CD4-positive, alpha-beta T cell treated with Interleukin-1 beta for 1 hour (primary cell): ENCODE measurements at regions not wholly inside any gene's neighbourhood (a gene's known extent, or its start where the extent isn't known, plus 50 kb on each side); places are given as distances from the start of the nearest gene placed in this dataset.
"Not testable (repeated sequence)": the region's sequence is repeated elsewhere in the genome, so short reads cannot be mapped to it uniquely, and the experiment has no call there.

ENCODE experiments used
- DNase-seq, 2 donors: peaks; one replicate each; pipeline ENCODE4 v3.0.0-alpha.2; 2020 to 2022

GRCh38 chr13:83722443-83722842 is 159.8 kb downstream of the SLITRK1 start:
- DNase-seq: no peak

DNA sequence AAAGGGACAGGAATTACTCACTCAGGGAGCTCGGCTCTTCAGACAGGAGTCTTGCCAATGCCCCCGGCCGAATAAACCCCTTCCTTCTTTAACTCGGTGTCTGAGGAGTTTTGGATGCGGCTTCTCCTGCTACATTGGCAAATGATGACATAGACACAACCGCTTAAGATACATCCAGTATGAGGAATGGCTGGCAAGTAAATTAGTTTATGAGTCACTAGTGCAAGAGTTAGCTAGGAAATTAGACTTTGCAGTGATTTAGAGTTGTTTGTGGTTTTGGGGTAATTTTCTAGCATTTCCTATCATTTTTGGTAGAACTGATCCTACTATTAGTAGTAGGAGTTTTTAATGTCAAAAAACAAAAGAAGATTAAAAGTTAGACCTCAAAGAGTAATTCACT is 166.2 kb downstream of the SLITRK1 start:
- no peak for DNase-seq

GRCh38 chr13:83714236-83714635 is 168.0 kb downstream of the SLITRK1 start:
- DNase-seq: no peak

DNA sequence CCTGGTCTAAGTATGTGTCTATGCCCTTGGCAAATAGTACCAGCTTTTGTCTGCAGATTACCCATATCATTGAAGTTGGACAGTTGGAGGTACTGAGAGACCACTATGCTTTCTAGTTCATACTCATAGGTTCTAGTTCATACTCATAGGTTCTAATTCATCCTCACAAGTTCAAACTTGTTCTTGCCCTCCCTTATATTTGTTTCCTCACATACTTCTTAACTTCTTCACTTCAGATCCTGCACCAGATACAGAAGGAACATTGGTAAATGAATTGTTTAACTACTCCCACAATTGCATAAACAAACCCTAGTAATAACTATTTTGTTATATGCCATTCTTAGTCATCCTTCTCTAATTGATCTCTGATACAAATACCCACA is 172.2 kb downstream of the SLITRK1 start:
- DNase-seq: no peak

GRCh38 chr13:83709426-83710132 is 172.7 kb downstream of the SLITRK1 start:
- DNase-seq: no peak

- DNase-seq: no peak
These were observed 180.3 kb downstream of the SLITRK1 start for GRCh38 chr13:83702021-83702420.

DNA sequence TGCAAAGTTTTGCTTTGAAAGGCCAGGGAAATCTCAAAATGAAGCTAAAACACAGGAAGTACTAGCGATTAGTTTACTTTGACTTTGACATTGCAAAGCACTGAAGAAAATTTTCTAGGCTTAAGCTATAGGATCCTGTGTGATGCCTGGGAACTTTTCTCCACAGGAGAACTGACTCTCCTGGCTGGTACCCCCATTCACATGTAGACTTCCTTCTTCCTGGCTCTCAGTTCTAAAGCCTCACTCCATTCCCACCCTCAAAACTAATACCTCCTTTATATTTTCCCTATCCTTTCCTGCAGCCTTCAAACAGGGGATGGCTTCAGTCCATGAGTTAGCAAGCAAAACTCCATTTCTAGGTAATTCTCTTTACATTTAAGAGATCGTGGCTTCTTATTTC is 189.5 kb downstream of the SLITRK1 start:
- no peak for DNase-seq

GRCh38 chr13:83691966-83692365 is 190.3 kb downstream of the SLITRK1 start:
- no peak for DNase-seq

- DNase-seq: no peak
These were observed 200.7 kb downstream of the SLITRK1 start for GRCh38 chr13:83681547-83681946.

DNA sequence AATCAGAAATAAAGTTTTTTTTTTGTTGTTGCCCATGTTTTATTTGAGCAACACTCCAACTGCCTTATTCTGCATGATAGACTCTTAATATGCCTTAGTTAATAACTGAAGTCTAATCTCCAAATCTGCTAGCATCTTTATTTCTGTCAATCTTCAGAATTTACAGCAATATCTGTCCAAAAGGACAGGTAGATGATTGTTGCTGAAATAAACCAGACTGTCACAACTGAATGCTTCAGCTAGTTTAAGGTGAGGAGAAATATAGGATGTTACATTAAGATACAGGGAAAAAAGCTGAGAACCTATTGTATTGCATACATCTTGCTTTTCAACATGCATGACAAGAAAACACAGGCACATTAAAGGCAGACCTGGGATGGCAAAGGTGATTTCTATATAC is 204.3 kb downstream of the SLITRK1 start:
- no peak for DNase-seq

GRCh38 chr13:83672612-83673011 is 209.7 kb downstream of the SLITRK1 start:
- no peak for DNase-seq

GRCh38 chr13:83667606-83668005 is 214.7 kb downstream of the SLITRK1 start:
- DNase-seq: no peak

DNA sequence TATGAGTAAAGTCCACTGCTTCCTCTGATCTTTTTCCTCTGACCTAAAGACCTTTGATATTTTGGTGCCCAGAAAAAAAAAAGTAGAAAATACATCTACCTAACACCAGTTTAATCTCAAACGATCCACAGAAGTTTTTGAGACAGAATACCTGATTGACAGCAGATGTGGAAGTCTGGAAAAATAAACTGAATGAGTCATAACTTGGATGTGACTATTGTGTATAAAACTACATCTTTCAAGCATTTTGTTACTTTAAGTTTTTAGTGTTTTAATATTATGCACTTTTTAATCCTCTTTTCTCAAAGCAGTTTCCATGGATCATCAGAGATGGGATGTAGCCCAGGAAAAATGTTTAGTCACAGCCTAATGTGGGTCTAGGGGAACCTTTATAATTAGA is 216.1 kb downstream of the SLITRK1 start:
- DNase-seq: no peak

DNA sequence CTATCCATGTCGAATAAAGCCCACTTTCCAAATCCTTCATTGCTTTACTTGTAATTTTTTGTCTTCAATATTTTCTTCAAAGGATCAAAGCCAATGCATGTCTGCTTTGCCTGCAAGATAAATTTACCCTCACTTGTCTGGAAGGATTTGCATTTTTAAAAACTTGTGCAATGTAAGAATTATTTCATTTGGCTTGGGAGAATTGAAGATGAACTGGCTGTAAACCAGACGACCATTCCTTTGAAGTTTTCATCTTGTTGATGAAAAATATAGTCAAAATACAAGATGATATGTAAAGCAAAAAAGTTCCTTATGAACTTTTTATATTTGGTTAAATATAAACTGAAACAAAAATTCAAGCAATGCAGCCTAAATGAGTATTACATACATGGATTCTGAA is 225.0 kb downstream of the SLITRK1 start:
- DNase-seq: no peak

DNA sequence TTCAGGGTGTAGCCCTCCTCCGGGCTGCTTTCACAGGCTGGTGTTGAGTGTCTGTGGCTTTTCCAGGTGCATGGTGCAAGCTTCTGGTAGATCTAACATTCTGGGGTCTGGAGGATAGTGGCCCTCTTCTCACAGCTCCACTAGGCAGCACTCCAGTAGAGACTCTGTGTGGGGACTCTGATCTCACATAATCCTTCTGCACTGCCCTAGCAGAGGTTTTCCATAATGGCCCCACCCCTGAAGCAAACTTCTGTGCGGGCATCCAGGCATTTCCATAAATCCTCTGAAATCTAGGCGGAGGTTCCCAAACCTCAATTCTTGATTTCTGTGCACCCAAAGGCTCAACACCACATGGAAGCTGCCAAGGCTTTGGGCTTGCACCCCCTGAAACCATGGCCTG is 239.7 kb downstream of the SLITRK1 start:
- DNase-seq: not testable (repeated sequence)

DNA sequence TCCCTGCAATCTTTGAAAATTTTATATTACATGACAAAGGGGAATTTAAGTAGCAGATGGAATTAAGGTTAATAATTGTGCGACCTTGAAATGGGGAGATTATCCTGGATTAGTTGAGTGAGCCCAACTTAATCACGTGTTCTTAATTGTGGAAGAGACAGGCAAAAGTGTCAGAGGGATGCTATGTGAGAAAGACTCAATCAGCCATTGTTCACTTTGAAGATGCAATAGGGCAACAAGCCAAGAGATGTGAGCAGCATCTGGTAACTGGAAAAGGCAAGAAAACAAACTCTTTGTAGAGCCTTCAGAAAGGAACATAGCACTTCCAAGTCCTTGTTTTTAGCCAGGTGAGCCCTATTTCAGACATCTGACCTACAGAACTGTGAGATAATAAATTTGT is 247.7 kb downstream of the SLITRK1 start:
- no peak for DNase-seq

GRCh38 chr13:83633746-83634145 is 248.5 kb downstream of the SLITRK1 start:
- no peak for DNase-seq

DNA sequence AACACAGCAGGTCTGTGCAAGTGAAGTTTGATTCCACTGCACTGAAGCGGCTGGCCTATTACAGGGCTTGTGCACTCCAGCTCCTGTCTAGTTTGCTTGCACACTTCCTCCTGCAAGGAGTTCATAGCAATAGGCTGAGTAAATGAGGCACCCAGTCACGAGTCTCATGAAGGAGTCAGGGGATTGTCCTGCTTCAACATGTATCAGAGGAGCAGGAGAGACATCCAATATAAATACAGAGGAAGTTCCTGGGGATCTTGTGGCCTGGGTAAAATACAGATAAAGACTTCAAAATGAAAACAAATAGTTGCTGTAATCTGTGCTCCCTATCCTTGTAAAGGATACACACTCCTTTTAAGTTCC is 259.9 kb downstream of the SLITRK1 start:
- DNase-seq: no peak

GRCh38 chr13:83621765-83622421 is 260.4 kb downstream of the SLITRK1 start:
- DNase-seq: no peak

DNA sequence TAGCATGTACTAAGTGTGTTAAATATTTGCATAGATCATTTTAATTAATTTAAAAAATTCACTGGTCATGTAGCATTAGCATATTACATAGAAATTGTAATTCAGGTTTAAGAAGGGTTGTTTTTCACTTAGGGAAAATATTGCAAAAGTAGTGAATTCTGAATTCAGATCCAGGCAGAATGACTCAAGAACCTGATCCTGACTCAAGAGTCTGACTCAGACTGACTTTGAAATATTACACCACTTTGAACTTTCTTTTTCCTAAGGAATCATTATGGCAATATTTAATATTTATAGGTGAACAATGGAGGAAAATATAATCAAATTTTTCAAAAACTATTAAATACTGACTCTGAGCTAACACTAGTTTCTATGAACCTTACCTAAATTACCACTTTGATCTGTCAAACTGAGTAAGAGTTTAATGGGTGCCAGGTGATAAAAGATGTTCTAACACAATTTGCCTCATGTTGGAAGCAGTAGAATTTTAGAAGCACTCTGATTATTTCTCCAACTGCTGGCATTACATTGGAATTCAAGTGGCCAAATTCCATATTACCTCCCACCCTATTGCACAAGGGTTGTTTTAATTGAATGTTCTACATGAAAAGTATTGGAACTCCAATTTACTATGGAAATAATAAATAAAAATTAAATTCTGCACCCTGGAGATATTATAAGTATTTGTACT is 261.6 kb downstream of the SLITRK1 start:
- DNase-seq: no peak

DNA sequence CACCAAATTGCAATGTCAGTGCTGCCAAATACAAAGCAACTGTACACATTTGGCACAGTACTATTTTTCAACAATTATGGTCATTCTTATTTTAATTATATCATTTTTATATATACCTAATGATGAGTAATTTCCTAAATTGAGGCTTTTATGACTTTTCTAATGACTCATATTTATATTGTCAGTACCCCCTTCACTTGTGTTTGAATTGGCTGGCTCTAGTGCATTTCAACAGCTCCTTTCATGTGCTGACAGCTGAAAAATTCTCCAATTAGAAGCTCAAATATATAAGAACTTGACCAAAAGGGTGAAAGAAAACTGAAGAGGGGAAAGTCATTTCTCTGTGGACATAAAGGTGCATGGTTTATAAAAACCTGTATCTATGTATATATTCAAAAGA is 263.3 kb downstream of the SLITRK1 start:
- DNase-seq: no peak

- DNase-seq: no peak
These were observed 268.8 kb downstream of the SLITRK1 start for GRCh38 chr13:83613524-83613923.

GRCh38 chr13:83601539-83601938 is 280.7 kb downstream of the SLITRK1 start:
- no peak for DNase-seq

DNA sequence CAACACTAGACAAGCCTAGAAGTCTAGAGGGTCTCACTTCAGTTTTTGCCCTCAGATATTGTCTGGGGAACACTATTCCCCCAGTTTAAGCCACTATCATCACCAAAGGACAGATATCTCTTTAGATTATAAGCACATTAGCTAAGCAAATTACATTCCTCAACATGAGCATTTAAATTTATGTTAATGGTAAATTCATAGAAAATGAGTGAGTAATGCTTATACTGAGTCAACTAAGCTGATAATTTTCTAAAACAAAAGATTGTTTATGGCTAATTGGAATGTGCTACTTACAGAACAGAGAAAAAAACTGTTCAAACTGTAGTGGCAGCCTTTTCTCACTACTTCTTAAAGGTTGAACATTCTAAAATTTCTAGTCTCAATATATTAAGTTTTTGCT is 290.2 kb downstream of the SLITRK1 start:
- DNase-seq: no peak
